ENCODE measurements at regions not wholly inside any gene's neighbourhood (a gene's known extent, or its start where the extent isn't known, plus 50 kb on each side); places are given as distances from the start of the nearest gene placed in this dataset.
A peak's percentile ranks its signal among the peaks of the same experiment; 100 is the strongest.

GRCh38 chr2:181309586-181309985 is 147.6 kb upstream of the ITGA4 start:
- Histone ChIP-seq H3K27me3 (no peaks in the 10 kb centered on the region), H3K27ac (peak overlapping the region in 1 of 4 donors; percentile 26), H3K36me3 (replicated peaks in 1 of 2; ENCODE audit: insufficient read depth in 1 of 2, low read depth in 2 of 2) (no peaks in the 10 kb centered on the region), H3K4me1 (no peaks in the 10 kb centered on the region), H3K9me3 (no peaks in the 10 kb centered on the region), H3K4me3 (no peak overlapping the region)
- no peak for ATAC-seq
- intact Hi-C loops (cut with DNase I) = no loop called here
- WGBS, 2 donors = 43 to 57% methylated on average over 4 of the region's 4 CpGs
- no peak for TF ChIP-seq POLR2A (IDR thresholded peaks at IDR 0.05)
- TF ChIP-seq, protein P1, sequence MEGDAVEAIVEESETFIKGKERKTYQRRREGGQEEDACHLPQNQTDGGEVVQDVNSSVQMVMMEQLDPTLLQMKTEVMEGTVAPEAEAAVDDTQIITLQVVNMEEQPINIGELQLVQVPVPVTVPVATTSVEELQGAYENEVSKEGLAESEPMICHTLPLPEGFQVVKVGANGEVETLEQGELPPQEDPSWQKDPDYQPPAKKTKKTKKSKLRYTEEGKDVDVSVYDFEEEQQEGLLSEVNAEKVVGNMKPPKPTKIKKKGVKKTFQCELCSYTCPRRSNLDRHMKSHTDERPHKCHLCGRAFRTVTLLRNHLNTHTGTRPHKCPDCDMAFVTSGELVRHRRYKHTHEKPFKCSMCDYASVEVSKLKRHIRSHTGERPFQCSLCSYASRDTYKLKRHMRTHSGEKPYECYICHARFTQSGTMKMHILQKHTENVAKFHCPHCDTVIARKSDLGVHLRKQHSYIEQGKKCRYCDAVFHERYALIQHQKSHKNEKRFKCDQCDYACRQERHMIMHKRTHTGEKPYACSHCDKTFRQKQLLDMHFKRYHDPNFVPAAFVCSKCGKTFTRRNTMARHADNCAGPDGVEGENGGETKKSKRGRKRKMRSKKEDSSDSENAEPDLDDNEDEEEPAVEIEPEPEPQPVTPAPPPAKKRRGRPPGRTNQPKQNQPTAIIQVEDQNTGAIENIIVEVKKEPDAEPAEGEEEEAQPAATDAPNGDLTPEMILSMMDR (IDR thresholded peaks at IDR 0.05) = no peak
- DNase-seq = no peak

DNA sequence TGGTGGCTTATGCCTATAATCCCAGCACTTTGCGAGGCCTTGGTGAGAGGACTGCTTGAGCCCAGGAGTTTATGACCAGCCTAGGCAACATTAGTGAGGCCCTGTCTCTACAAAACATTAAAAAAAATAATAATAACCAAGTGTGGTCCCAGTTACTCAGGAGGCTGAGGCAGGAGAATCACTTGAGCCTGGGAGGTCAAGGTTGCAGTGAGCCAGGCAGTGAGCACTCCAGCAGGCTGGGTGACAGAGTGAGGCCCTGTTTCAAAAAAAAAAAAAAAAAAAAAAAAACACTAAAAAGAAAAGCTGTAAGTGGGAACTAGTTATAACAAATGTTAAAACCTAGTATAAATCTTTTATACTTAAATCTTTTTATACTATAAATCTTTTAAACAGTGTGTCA is 146.2 kb upstream of the ITGA4 start:
- 95% methylated on average over 1 of the region's 1 CpG for WGBS, 2 donors
- no peaks in the 10 kb centered on the region for H3K9me3 ChIP-seq

GRCh38 chr2:181311837-181312236 is 145.3 kb upstream of the ITGA4 start:
- ATAC-seq (no peak), DNase-seq (no peak)
- Histone ChIP-seq H3K9me3 (no peaks in the 10 kb centered on the region), H3K4me1 (no peaks in the 10 kb centered on the region), H3K4me3 (no peak overlapping the region), H3K36me3 (replicated peaks in 1 of 2; ENCODE audit: insufficient read depth in 1 of 2, low read depth in 2 of 2) (no peaks in the 10 kb centered on the region), H3K27ac (no peak overlapping the region), H3K27me3 (no peaks in the 10 kb centered on the region)
- TF ChIP-seq, protein P1 (IDR thresholded peaks at IDR 0.05) = no peak
- no peak for TF ChIP-seq POLR2A (IDR thresholded peaks at IDR 0.05)
- 63 to 65% methylated on average over 4 of the region's 4 CpGs for WGBS, 2 donors
- intact Hi-C loops (cut with DNase I) = no loop called here

More for the DNA sequence above, 146.2 kb upstream of the ITGA4 start:
- H3K27me3 ChIP-seq = no peaks in the 10 kb centered on the region
- H3K4me3 ChIP-seq = no peak overlapping the region
- DNase-seq (no peak), ATAC-seq (no peak)
- intact Hi-C loops (cut with DNase I) = no loop called here
- H3K36me3 ChIP-seq (replicated peaks in 1 of 2; ENCODE audit: insufficient read depth in 1 of 2, low read depth in 2 of 2) = no peaks in the 10 kb centered on the region
- TF ChIP-seq, protein P1 (IDR thresholded peaks at IDR 0.05) = no peak
- no peak for TF ChIP-seq POLR2A (IDR thresholded peaks at IDR 0.05)
- no peaks in the 10 kb centered on the region for H3K4me1 ChIP-seq
- H3K27ac ChIP-seq = no peak overlapping the region

- ATAC-seq = no peak
These were observed 144.7 kb upstream of the ITGA4 start for GRCh38 chr2:181312515-181312927.

DNA sequence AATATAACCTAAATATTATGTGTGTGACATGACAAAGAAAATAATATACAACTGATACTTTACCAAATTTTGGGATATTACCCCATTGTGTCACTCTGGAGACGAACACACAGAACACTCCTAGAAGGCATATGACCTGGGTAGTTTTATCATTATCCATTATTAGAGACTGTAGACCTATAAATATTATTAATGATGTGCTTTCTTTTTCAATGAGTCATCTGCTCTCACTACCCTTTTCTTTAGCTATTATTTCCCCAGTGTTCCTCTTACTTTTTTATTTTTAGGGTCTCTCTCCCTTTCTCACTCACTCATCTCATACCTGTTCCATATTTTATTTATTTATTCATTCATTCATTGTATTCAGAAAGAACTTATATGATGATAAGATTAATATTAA is 143.3 kb upstream of the ITGA4 start:
- no peak for TF ChIP-seq POLR2A (IDR thresholded peaks at IDR 0.05)
- TF ChIP-seq, protein P1 (IDR thresholded peaks at IDR 0.05) = no peak
- Histone ChIP-seq H3K27ac (no peak overlapping the region), H3K9me3 (no peaks in the 10 kb centered on the region), H3K4me1 (no peaks in the 10 kb centered on the region), H3K4me3 (no peak overlapping the region), H3K27me3 (no peaks in the 10 kb centered on the region), H3K36me3 (replicated peaks in 1 of 2; ENCODE audit: insufficient read depth in 1 of 2, low read depth in 2 of 2) (no peaks in the 10 kb centered on the region)
- DNase-seq = no peak
- intact Hi-C loops (cut with DNase I) = no loop called here
- no peak for ATAC-seq
- 67 to 75% methylated on average over 1 of the region's 1 CpG for WGBS, 2 donors

More at GRCh38 chr2:181312515-181312927, 144.7 kb upstream of the ITGA4 start:
- Histone ChIP-seq H3K27ac (no peak overlapping the region), H3K4me1 (no peaks in the 10 kb centered on the region), H3K9me3 (no peaks in the 10 kb centered on the region), H3K36me3 (replicated peaks in 1 of 2; ENCODE audit: insufficient read depth in 1 of 2, low read depth in 2 of 2) (no peaks in the 10 kb centered on the region), H3K27me3 (no peaks in the 10 kb centered on the region), H3K4me3 (no peak overlapping the region)
- intact Hi-C loops (cut with DNase I) = no loop called here
- TF ChIP-seq, protein P1 (IDR thresholded peaks at IDR 0.05) = no peak
- no peak for TF ChIP-seq POLR2A (IDR thresholded peaks at IDR 0.05)
- no peak for DNase-seq
- WGBS, 2 donors = 65 to 76% methylated on average over 7 of the region's 7 CpGs
